GM18520 (cell line): ENCODE measurements at regions not wholly inside any gene's neighbourhood (a gene's known extent, or its start where the extent isn't known, plus 50 kb on each side); places are given as distances from the start of the nearest gene placed in this dataset.

ENCODE experiments used
- ATAC-seq: cut with Tn5 transposase; IDR thresholded peaks from one replicate; pipeline ENCODE4 v1.9.1; 2021; ENCODE audit not compliant: unreplicated experiment

GRCh38 chr5:174664180-174664850, 60.1 kb upstream of the MSX2 start:
- no peak for ATAC-seq

GRCh38 chr5:174665347-174665746, 59.0 kb upstream of the MSX2 start:
- ATAC-seq = no peak

- no peak for ATAC-seq
These were observed 56.9 kb upstream of the MSX2 start for GRCh38 chr5:174667526-174667925.

GRCh38 chr5:174668349-174668748, 56.0 kb upstream of the MSX2 start:
- no peak for ATAC-seq
